HG03565 (cell line): ENCODE measurements at regions not wholly inside any gene's neighbourhood (a gene's known extent, or its start where the extent isn't known, plus 50 kb on each side); places are given as distances from the start of the nearest gene placed in this dataset.

Source experiments
- ATAC-seq: cut with Tn5 transposase; IDR thresholded peaks from one replicate; pipeline ENCODE4 v1.9.1; 2021; ENCODE audit warnings: mild to moderate bottlenecking, moderate library complexity; ENCODE audit not compliant: unreplicated experiment

DNA sequence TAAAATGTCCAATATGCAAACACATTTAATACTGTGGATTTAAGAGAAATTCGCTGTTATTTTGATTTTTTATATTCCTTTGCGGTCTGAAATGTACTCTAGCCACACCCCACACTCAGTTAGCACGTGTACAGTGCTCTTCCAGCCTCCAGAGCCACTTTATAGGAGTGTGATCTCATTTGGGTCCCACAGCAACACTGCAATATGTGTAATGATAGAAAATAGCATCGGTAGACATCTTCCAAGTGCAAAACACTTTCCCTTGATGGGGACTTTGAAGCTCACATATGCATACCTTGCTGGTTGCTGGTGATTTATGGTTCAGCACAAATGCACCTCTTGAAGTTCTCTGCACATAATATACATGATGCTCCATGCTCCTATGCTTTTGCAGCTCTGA lies 148.3 kb downstream of the GAS1 start:
- ATAC-seq: no peak

DNA sequence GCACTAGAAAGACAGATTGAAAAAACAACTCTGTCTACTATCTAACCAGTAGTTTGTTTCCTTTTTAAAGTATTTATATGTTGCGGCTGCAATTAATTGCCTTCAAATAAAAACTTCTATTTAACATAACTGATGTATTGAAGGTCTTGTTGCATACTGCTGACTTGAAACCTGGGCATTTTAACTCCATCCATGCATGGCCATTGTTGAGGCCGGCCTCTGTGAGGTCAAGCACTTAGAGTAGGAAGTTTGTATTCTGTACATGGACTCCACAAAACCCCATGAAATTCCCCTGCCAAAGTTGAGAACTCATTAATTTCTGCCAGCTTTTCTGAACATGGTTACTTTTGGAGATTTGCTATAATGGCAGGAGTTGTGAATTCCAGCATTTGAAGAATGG lies 150.6 kb downstream of the GAS1 start:
- ATAC-seq: no peak

DNA sequence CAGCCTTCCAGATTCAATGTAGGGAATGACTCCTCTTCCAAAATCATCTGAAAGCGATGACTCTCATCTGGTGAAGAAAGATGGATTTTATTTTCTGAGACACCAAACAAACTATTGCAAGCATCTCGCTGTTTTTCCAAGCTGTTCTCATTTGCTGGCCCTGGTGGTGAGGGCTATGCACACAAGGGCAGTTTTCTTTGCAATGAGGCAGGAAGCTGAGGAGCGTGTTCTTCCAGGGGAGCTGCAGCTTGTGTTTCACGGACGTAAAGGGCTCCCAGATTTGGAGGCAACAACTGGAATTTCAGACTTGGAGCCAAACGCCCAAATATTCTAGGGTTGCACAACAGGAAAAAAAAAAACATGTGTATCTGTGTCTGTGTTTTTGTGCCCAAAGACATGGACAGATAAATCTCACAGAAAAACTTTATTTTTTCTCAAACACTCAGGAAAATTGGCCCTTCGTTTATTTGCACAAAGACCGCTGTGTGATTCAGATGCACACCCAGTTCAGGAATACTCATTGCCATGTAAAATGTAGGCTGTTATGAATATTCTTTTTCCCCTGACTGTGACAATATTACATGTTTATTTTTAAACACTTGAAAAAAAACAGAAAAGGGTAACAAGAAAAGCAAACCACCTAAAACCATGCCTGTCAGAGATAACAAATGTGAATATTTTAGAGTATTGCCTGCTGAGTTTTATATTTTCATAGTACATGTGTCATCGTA lies 151.3 kb downstream of the GAS1 start:
- ATAC-seq: no peak

DNA sequence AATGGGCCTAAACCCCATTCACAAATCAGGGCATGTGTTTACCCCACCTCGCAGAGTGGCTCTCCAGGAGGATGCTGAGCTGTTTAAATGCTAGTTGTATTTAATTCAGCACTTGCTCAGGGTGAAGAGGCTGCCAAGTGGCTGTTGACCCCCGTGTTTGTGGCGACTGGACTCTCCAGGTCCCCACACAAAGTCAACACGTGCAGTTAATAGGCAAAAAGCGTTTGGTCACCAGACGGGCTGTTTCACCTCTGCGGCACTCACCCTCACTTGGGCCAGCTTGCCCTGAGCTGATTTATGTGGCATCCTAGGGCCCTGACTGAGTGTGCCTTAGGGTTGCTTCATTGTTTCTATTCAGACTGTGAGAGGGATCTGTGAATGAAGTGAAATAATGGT lies 152.3 kb downstream of the GAS1 start:
- ATAC-seq: no peak

DNA sequence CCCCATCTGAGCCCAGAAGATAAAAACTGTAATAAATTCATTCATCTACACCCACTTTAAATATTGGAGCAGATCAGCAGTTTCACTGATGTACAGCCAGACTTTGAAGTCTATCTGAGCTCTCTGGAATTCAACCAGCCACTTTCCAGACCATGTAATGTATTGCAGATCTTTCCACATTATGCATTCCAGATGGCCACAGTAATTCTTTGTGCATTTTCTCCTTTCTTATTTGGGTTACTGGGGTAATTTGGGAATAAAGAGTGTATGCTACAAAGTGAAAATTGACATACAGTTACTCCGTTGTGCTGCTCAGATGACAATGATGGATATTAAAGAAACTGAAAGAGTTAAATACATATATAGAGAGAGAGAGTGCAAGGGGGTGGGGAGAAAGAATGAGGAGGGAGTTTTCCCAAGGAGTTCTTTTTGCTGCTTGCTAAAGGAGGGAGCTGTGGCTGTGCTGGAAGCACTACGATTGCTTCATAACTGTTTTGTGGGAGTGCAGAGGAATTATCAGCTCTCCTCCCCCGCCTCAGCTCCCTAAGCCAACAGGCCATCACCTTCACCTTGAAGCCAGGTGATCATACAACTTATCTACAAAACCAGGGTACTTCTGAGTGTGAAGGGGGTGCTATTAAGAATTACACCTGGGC lies 152.8 kb downstream of the GAS1 start:
- ATAC-seq: no peak

DNA sequence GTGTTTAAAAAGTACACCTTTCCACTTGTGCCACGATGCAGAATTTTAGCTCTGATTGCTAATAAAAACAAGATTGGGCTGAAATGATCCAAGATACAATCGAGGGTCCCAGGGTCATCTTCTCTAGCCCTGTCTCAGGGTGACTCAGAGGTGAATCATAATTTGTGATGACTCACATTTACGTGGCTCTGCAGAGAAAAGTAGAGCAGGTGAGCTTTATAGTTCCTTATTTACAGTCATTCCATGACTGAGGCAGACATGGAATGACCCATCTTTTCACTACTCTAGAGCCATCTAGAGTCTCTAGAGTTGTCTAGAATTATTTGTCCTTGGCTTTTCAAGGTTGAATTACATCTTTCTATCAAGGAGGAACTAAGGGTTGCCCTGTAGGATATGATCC lies 155.2 kb downstream of the GAS1 start:
- ATAC-seq: no peak

DNA sequence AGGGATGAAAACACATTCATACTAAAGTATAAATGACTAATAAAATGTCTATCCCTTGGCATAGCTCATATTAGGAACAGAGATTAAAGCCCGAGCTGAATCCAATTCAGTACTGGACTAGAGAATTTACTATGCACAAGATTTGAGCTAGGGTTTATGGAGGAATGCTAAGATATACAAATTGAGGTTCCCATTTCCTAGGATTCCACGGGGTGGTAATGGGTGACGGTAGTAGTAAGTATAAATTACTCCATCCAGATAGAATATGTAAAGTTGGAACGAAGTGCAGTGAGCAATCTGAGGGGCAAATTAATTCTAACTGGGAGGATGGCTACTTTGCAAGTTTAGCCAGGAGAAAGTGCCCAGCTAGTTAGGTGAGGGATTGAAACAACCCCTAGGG lies 156.5 kb downstream of the GAS1 start:
- ATAC-seq: no peak

DNA sequence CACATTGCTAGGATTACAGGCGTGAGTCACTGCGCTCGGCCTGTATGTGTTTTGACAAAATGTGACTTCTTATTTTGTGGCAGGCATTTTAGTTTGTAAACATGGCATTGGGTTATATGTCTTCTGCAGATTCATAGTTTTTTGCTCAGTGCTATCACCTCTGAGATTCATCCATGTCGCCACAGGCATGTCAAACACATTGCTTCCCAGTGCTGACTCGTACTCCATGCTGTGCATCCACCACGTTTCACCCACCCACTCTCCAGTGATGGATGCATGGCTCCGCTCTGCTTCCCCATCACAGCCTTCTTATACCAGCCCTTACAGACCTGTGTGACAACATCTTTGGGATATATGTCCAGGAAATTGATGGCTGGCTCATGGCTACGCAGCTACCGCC lies 158.8 kb downstream of the GAS1 start:
- no peak for ATAC-seq

DNA sequence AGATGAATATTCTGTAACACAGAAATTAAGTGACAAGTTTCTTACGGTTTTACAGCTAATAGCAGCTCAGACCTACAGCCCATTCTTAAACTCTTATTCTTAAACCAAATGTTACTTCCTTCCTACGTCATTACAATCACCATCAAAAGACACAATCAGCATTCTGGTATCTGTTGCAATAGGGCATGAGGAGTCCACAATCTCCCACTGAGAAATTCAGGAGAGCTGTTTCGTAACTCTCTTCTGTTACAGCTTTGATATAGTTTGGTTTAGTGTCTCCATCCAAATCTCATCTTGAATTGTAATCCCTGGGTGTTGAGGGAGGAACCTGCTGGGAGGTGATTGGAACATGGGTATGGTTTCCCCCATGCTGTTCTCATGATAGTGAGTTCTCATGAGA lies 163.4 kb downstream of the GAS1 start:
- ATAC-seq: no peak

DNA sequence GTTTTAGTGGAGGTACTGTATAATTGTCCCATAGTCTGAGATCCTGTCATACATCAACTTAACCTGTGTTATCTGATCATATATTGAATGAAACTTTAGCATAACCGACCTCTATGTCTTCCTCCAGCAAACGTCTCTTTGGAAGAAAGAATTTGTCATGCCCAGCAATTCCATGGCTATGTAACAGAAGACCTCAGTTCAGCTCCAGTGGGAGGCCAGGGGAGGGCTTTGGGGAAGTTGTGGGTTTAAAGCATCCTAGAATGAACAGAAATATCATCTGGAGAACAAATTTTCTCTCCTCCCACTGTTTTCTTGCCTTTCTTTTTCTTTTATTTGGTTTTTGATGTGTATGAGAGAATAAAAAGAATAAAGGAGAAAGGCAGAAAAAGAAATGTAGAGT lies 164.5 kb downstream of the GAS1 start:
- ATAC-seq: no peak

DNA sequence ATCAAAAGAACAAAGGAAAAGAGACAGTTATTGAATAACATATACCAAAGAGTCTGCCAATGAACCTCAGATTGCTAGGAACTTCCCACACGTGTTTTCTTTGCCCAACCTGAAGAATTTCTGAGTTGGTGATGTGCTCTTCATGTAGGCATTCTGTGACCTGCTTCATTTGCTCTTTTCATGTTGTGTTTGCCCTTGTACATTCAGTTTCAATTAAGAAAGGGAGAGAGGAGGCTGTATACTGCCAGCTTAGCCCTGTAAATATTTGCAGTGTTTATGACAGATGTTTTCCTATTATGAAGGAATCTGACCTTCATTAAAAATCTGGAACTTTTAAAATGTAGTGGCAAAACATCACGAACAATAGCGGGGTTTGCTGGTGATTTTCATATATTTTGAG lies 168.5 kb downstream of the GAS1 start:
- no peak for ATAC-seq

DNA sequence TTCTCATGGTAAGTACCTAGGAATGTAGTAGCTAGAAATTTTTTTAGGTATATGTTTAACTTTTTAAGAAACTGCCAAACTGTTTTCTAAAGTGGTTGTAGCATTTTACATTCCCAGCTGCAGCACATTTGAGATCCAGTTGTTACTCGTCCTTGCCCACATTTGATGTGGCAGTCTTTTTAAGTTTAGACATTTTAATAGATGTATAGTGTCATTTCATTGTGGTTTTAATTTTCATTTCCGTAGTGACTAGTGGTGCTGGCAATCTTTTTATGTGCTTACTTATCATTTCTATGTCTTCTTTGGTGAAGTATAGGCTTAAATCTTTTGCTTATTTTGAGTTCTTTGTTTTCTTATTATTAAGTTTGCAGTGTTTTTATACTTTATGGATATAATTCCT lies 171.6 kb downstream of the GAS1 start:
- ATAC-seq: no peak

DNA sequence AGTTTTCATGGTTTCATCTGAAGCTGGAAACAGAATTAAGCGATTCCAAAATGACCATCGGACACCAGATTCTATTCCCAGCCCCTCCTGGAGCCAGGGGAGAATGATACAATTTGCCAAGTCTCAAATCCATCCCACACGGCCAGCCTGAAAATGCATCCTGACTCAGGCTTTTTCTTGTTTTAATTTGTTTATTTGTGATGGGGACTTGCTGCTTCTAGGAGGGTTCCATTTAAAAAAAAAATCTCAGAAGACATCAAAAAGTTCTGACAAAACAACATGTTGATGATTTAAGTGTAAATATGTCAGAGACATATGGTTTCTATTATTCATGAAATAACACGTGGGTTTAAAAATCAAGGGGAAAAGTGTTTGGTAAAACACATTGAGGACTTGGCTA lies 173.2 kb downstream of the GAS1 start:
- ATAC-seq: no peak

DNA sequence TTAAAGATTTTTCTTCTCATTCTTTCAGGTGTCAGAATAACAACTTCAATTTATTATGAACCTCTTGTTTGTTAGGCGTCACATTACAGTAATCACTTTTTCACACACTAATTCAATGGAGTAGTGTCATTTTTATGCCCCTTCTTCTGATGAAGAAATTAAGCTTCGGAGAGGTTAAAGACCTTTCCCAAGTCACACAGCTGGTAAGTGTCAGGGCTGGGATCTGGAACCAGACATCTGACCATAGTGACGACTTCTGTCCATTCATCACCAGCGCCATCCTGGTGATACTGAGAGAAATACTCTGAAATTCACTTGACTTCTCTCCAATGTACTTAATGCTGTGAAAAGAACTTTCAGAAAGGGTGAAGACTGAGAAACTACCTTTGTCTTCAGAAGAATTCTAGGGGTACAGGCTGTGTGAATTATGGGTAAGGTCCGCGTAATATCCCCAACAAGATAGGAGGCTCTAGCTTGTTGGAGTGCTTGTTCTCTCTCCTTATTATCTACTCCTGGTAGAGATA lies 173.8 kb downstream of the GAS1 start:
- ATAC-seq: no peak

DNA sequence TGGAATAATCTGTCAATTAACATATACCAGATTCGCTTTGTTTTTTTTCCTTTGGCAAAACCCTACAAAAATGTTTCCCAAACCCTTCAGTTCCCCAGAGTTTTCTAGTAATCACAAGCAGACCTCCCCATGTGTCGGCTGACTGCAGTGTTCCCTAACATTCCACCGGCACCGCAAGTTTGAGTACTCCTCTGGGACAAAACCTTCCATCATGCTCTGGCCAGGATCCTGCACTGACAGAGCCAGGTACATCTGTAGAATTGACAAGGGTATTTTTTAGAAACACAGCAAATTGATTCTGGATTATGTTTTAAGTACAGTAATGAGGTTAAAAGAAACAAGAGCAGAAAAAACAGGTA lies 174.7 kb downstream of the GAS1 start:
- ATAC-seq: no peak

DNA sequence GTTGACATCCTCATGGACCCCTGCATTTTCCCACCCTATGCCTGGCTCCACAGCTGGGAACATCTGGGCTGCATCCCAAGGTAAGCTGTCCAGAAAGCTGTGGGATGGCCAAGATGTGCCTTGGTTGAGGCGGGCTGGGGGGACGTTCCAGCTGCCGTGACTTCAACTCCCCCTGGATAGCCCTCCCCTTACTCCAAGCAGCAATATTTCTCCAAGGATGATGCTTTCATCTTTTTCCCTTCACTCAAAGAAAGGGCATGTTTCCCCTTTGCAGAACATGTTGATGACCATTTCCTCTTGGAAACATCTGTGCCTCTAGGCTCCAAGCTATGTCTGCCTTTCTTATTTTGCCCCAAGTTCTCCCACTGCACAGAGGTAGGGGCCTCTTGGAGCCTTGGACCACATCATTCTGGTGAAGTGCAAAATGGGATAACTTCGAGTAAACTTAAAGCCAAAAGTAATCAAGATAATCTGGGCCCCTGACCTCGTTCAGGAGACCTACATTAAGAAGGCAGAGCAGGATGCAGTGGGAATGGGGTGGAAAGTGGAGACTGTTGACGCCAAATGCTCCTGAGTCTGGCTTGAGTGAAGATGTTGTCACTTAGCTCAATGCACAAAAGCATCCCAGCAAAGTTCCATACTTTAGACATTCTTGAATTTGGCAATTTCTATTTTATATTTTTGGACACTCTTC lies 175.2 kb downstream of the GAS1 start:
- ATAC-seq: no peak

DNA sequence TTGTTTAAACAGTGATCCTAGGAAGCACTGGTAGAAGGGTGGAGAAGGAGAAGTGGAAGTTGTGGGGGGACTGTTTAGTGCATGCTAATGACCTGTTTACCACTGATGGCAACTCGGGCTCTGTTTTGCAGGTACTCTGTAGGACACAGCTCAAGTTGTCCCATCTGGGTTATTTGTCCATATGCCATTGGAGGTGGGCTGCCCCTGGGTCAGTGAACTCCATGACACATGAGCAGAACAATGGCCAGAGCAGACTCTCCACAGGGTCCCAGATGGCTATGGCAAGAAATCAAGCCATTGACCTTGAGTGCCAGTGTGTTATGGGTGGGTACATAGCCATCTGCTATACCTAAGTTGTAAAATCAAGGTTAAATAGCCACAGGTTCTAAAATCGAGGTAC lies 175.9 kb downstream of the GAS1 start:
- no peak for ATAC-seq

DNA sequence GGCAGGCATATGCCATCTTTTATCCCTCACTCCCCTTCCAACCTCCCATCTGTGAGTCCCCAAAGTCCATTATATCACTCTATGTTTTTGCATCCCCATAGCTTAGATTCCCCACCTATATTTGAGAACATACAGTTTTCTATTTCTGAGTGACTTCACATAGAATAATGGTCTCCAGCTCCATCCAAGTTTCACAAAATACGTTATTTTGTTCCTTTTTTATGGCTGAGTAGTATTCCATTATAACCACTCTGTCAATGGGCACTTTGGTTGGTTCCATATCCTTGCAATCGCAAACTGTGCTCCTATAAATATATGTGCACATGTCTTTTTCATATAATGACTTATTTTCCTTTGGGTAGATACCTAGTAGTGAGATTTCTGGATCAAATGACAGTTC lies 178.6 kb downstream of the GAS1 start:
- no peak for ATAC-seq

DNA sequence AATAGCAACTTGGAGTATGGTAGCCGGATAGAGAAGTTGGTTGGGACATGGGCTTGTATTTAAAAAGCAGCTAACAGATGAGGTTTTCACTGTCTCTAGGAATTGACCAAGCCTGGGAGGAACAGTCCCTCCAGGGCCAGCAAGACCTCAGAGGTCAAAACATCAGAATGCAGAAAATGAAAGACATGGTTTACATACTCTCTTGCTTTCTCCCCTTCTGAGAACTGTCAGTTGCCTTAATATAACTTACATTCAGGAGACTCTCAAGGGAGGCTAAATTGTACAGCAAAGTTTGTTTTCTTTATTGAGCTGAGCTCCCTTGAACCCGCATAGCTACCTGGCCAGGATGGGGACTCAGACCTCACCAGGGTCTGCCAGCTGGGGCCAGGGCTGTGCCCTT lies 179.3 kb downstream of the GAS1 start:
- ATAC-seq: no peak

DNA sequence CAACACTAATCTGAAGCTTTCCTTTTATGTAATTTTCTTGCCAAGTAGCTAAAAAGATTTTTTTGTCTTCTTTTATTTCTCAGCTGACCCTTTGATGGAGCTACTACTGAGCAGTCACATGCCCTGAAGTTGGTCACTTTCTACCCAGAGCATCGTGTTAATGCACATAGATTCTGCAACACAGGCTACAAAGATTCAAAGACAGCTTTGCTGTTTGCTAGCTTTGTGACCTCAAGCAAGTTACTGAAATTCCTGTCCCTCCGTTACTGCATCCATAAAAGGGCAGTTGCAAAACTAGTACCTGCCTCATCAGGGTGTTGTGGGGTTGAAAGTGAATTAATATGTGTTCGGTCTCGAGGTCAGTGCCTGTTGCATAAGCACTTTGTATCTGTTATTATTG lies 179.9 kb downstream of the GAS1 start:
- no peak for ATAC-seq

DNA sequence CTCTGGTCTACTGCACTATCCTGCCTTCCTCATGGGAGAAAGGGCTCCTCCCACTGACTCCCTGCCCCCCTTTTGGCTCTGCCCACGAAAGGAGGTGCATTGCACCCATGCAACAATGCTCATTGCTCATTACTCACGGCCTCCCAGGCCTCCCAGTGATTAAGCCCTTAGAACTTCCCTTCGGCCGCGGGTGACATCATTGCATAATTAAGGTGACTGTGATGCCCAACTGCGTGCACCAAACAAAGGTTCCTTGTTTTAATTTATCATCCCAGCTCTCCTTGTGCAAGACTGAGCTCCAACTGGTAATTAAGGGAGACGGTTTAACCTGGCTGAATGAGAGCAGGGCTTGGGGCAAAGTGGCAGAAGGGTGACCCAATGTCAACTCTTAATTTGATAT lies 180.4 kb downstream of the GAS1 start:
- ATAC-seq: no peak

DNA sequence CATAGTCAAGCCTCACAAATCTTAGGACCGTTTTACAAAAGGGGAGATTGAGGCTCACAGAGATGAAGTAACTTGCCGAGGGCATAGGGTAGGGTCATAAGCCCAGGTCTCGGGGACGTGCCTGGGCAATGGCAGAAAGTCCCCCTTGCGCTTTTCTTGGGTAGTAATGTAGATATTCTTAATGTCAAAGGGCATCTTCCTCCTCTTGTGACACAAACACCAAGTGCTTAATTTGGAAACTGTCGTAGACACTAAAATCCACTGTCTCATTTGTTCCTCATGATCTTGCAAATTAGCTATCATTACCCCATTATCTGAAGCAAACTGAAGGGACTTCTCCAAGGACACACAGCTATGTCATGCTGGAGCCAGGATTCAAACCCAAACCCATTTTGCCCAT lies 180.8 kb downstream of the GAS1 start:
- ATAC-seq: no peak
